ENCODE measurements at regions not wholly inside any gene's neighbourhood (a gene's known extent, or its start where the extent isn't known, plus 50 kb on each side); places are given as distances from the start of the nearest gene placed in this dataset.

DNA sequence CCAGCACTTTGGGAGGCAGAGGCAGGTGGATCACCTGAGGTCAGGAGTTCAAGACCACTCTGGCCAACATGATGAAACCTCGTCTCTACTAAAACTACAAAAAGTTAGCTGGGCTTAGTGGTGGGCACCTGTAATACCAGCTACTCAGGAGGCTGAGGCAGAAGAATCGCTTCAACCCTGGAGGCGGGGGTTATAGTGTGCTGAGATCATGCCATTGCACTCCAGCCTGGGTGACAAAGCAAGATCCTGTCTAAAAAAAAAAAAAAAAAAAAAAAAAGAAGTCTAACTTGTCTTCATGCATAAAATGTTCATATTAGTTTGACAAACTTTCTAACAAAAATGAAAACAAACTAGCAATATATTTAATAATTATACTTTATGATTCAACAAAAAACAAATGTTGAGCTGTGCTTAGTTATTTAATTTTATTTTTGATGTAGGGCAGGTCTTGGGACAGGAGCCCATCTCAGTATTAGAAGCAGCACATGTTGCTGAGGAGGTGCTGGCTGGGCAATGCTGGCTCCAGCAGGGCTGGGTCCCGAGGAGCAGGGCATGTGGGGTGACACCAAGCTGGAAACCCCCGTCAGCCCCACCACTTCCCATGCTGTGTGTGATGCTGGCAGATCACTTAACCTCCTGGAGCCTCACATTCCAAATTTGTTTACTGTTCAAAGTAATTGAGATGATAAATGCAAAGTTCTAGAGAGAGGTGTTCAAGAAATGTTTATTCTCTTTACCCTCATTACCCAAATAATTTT, 335.3 kb upstream of the KLF6 start:
- no peak for TF ChIP-seq CTCF (IDR thresholded peaks at IDR 0.05)
- H3K9me3 Mint-ChIP-seq (ENCODE audit: low read depth): peaks cover 13% of the 10 kb centered on the region
- no peak overlapping the region for H3K27ac Mint-ChIP-seq (ENCODE audit: unreplicated experiment)
- H3K27me3 Mint-ChIP-seq (ENCODE audit: low read depth): no peaks in the 10 kb centered on the region
- no peak for DNase-seq (ENCODE audit: low spot score)
- H3K4me1 Mint-ChIP-seq (ENCODE audit: low read depth): no peaks in the 10 kb centered on the region
- H3K36me3 Mint-ChIP-seq (ENCODE audit: low read depth): no peaks in the 10 kb centered on the region
- H3K4me3 Mint-ChIP-seq (ENCODE audit: unreplicated experiment): no peak overlapping the region

DNA sequence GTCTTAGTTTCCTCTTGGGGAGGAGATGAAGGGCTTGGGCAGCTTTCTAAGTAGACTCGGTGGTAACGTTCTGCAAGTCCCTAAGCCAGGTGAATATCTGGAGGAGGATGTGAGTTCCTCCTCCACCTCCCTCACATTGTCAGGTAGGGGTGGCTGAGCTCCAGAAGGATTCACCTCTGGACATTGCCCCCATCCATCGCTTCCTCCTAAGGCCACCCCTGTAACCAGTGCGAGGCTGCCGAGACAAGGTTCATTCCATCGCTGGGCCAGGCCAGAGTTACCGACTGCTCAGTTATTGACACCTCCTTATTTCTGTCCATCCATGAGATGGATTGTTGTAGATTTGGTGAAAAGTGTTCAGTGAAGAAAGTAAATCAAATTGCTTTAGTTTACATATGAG, 334.1 kb upstream of the KLF6 start:
- no peak for DNase-seq (ENCODE audit: low spot score)
- TF ChIP-seq CTCF (IDR thresholded peaks at IDR 0.05): no peak
- H3K27me3 Mint-ChIP-seq (ENCODE audit: low read depth): no peaks in the 10 kb centered on the region
- no peak overlapping the region for H3K4me3 Mint-ChIP-seq (ENCODE audit: unreplicated experiment)
- no peaks in the 10 kb centered on the region for H3K36me3 Mint-ChIP-seq (ENCODE audit: low read depth)
- H3K9me3 Mint-ChIP-seq (ENCODE audit: low read depth): peaks cover 17% of the 10 kb centered on the region
- H3K4me1 Mint-ChIP-seq (ENCODE audit: low read depth): no peaks in the 10 kb centered on the region
- H3K27ac Mint-ChIP-seq (ENCODE audit: unreplicated experiment): no peak overlapping the region

- no peak for DNase-seq (ENCODE audit: low spot score)
- Mint-ChIP-seq H3K4me3 (ENCODE audit: unreplicated experiment) (no peak overlapping the region), H3K4me1 (ENCODE audit: low read depth) (no peaks in the 10 kb centered on the region), H3K27me3 (ENCODE audit: low read depth) (no peaks in the 10 kb centered on the region), H3K27ac (ENCODE audit: unreplicated experiment) (no peak overlapping the region), H3K36me3 (ENCODE audit: low read depth) (no peaks in the 10 kb centered on the region), H3K9me3 (ENCODE audit: low read depth) (peaks cover 17% of the 10 kb centered on the region)
- no peak for TF ChIP-seq CTCF (IDR thresholded peaks at IDR 0.05)
Measured at GRCh38 chr10:4117604-4118003, 332.6 kb upstream of the KLF6 start.

- no peak for DNase-seq (ENCODE audit: low spot score)
- peaks cover 17% of the 10 kb centered on the region for H3K9me3 Mint-ChIP-seq (ENCODE audit: low read depth)
- H3K4me3 Mint-ChIP-seq (ENCODE audit: unreplicated experiment): no peak overlapping the region
- no peaks in the 10 kb centered on the region for H3K36me3 Mint-ChIP-seq (ENCODE audit: low read depth)
- H3K27me3 Mint-ChIP-seq (ENCODE audit: low read depth): no peaks in the 10 kb centered on the region
- H3K4me1 Mint-ChIP-seq (ENCODE audit: low read depth): peaks cover 27% of the 10 kb centered on the region
- peak overlapping the region; percentile 45 for H3K27ac Mint-ChIP-seq (ENCODE audit: unreplicated experiment)
- TF ChIP-seq CTCF (IDR thresholded peaks at IDR 0.05): no peak
Measured at GRCh38 chr10:4111643-4112042, 326.6 kb upstream of the KLF6 start.

- H3K4me1 Mint-ChIP-seq (ENCODE audit: low read depth): peaks cover 27% of the 10 kb centered on the region
- peaks cover 1% of the 10 kb centered on the region for H3K36me3 Mint-ChIP-seq (ENCODE audit: low read depth)
- no peaks in the 10 kb centered on the region for H3K27me3 Mint-ChIP-seq (ENCODE audit: low read depth)
- H3K27ac Mint-ChIP-seq (ENCODE audit: unreplicated experiment): no peak overlapping the region
- H3K4me3 Mint-ChIP-seq (ENCODE audit: unreplicated experiment): no peak overlapping the region
- no peak for DNase-seq (ENCODE audit: low spot score)
- no peak for TF ChIP-seq CTCF (IDR thresholded peaks at IDR 0.05)
- H3K9me3 Mint-ChIP-seq (ENCODE audit: low read depth): peaks cover 3% of the 10 kb centered on the region
Measured at GRCh38 chr10:4109469-4109868, 324.5 kb upstream of the KLF6 start.

Measured in chondrocyte (in vitro differentiated cells).